ENCODE measurements at regions not wholly inside any gene's neighbourhood (a gene's known extent, or its start where the extent isn't known, plus 50 kb on each side); places are given as distances from the start of the nearest gene placed in this dataset.

DNA sequence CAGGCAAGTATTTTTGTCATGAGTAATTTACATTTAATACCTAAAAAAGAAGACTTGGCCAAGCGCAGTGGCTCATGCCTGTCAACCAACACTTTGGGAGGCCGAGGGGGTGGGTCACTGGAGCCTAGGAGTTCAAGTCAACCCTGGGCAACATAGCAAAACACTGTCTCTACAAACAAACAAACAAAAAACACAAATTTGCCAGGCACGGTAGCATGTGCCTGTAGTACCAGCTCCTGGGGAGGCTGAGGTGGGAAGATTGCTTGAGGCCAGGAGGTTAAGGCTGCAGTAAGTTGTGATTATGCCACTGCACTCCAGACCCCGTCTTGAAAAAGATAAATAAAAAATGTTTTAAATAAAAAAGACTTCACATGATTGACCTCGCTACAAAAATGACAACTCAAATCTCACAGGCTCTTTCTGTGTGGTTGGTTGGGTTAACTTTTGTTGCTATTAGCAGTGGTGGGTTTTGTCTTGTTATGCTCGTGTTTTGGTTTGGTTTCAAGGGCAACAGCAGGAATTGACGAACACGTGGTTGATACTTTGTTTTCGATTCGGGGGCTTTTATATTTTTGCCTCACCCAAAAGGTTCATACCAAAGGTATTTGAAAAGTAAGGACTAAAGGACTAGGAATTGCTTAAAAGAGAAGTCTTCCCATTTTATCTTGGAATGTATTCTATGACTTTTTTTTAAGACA, 227.2 kb upstream of the MKLN1 start:
- Histone ChIP-seq H3K4me3 (ENCODE audit: control insufficient read depth in 1 of 2, extremely low read depth in 1 of 2, low read length in 1 of 2) (no peak overlapping the region), H3K9me3 (no peaks in the 10 kb centered on the region), H3K4me1 (ENCODE audit: control insufficient read depth in 1 of 2, extremely low read depth in 1 of 2, insufficient read depth in 2 of 2, low read length in 2 of 2) (peaks cover 0 to 67% of the 10 kb centered on the region in 2 experiments), H3K36me3 (ENCODE audit: control insufficient read depth in 2 of 2, extremely low read depth in 1 of 2, insufficient read depth in 1 of 2, low read length in 1 of 2) (peaks cover 0 to 16% of the 10 kb centered on the region in 2 donors), H3K27me3 (replicated peaks in 1 of 2; ENCODE audit: control insufficient read depth in 2 of 2, extremely low read depth in 1 of 2, insufficient read depth in 2 of 2, low read length in 1 of 2) (no peaks in the 10 kb centered on the region), H3K27ac (ENCODE audit: low read length) (peak overlapping the region; percentile 76)
- ChIA-PET CTCF (no interaction called here), POLR2A (interaction anchor here in 1 of 2 donors (0.7 to 1.4 kb wide), 3 partner anchors 13 to 151 kb away, joined by 3 to 6 read pairs (median 3); no protein-coding TSS in a partner anchor)
- ATAC-seq (replicated peaks in 1 of 4) (peak in 3 of 4 experiments; percentile 19 to 27 (median 21)), DNase-seq (peak in 15 of 35 experiments; percentile 24 to 76 (median 44))
- Mint-ChIP-seq H3K27me3 (no peaks in the 10 kb centered on the region), H3K4me3 (peak overlapping the region; percentile 62 to 85 (median 69)), H3K9me3 (no peaks in the 10 kb centered on the region), H3K27ac (peak overlapping the region; percentile 79 to 89), H3K36me3 (peaks cover 68% of the 10 kb centered on the region), H3K4me1 (peaks cover 95 to 99% (median 96%) of the 10 kb centered on the region in 3 donors)
- no CpG with 5 or more reads among the region's 10 CpGs for WGBS (ENCODE audit: insufficient coverage)

DNA sequence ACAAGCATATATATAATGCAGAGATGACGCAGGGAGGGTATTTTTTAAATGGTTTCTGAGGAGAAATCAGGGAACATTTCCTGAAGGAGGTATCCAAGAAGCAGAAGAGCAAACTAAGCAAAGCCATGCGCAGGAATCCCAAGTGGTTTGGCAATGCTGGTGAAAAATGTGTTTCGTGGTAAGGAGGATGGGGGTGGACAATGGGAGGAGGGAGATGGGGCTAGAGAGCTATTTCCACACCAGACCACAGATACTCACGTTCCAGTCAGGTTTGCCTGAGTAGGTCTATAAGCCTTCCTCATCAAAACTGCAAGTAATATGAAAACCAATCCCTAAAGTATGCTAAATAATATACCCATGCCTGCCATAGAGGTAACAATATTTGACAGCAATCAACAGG, 223.7 kb upstream of the MKLN1 start:
- peak overlapping the region; percentile 77 for H3K27ac ChIP-seq (ENCODE audit: low read length)
- H3K36me3 Mint-ChIP-seq, result peaks cover 50% of the 10 kb centered on the region

DNA sequence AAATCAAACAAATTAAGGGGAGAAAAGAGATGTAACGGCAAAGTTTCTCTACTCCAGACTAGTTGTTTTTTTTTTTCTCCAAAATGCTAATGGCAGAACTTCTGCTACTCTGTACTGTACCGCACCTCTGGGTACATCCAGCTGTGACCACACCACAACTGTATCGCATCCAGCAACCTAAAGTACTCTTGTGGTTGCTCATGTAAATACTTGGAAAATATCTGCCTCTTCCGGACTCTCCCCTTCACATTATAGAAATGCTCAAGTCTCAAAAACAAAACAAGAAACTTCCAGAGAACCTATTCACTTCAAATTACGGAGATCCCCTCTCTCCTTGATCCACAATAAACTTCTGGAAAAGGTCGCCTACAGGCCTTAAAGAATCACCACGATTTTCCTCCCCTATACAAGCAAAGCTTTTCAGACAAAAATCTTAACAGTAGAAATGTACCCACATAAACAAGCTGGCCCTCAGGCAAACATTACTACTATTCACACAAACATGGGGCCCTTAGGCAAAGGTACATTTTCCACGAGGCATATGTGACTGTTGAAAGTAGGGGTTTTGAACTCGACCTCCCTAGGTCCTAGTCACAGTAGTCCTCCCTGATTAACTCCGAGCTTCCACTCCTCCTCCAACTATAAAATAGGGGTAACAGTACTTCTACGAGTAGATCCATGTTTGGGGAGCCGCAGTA, 222.9 kb upstream of the MKLN1 start:
- H3K27me3 ChIP-seq (replicated peaks in 1 of 2; ENCODE audit: control insufficient read depth in 2 of 2, extremely low read depth in 1 of 2, insufficient read depth in 2 of 2, low read length in 1 of 2), result no peaks in the 10 kb centered on the region
- no peaks in the 10 kb centered on the region for H3K9me3 ChIP-seq
- DNase-seq, result peak in 1 of 35 experiments; percentile 20
- Mint-ChIP-seq H3K36me3 (peaks cover 48% of the 10 kb centered on the region), H3K27ac (peak overlapping the region; percentile 76 to 92), H3K9me3 (no peaks in the 10 kb centered on the region), H3K4me1 (peaks cover 71 to 76% (median 71%) of the 10 kb centered on the region in 3 donors), H3K4me3 (peak overlapping the region; percentile 84 to 86 (median 85)), H3K27me3 (no peaks in the 10 kb centered on the region)
- ATAC-seq (replicated peaks in 1 of 4), result no peak
- H3K36me3 ChIP-seq (ENCODE audit: control insufficient read depth in 2 of 2, extremely low read depth in 1 of 2, insufficient read depth in 1 of 2, low read length in 1 of 2), result peaks cover 0 to 5% of the 10 kb centered on the region in 2 donors
- WGBS (ENCODE audit: insufficient coverage), result 76% methylated on average over 6 of the region's 12 CpGs
- H3K27ac ChIP-seq (ENCODE audit: low read length), result peak overlapping the region; percentile 77
- peak overlapping the region in 1 of 2 donors; percentile 50 for H3K4me3 ChIP-seq (ENCODE audit: control insufficient read depth in 1 of 2, extremely low read depth in 1 of 2, low read length in 1 of 2)
- CTCF ChIA-PET, result interaction anchor here (0.6 to 1.5 kb wide), 3 partner anchors 9 to 268 kb away, joined by 3 to 6 read pairs (median 4); no protein-coding TSS in a partner anchor
- H3K4me1 ChIP-seq (ENCODE audit: control insufficient read depth in 1 of 2, extremely low read depth in 1 of 2, insufficient read depth in 2 of 2, low read length in 2 of 2), result peaks cover 14 to 48% of the 10 kb centered on the region in 2 experiments
- POLR2A ChIA-PET, result interaction anchor here (0.5 to 2.8 kb wide), 10 partner anchors 8 to 232 kb away, joined by 3 to 28 read pairs (median 4); no protein-coding TSS in a partner anchor

More for the DNA sequence above, 223.7 kb upstream of the MKLN1 start:
- no peak overlapping the region for H3K4me3 ChIP-seq (ENCODE audit: control insufficient read depth in 1 of 2, extremely low read depth in 1 of 2, low read length in 1 of 2)
- Mint-ChIP-seq H3K27ac (peak overlapping the region; percentile 76 to 92), H3K27me3 (no peaks in the 10 kb centered on the region), H3K4me3 (peak overlapping the region; percentile 84 to 86 (median 85)), H3K9me3 (no peaks in the 10 kb centered on the region), H3K4me1 (peaks cover 70 to 76% (median 70%) of the 10 kb centered on the region in 3 donors)
- ATAC-seq (replicated peaks in 1 of 4) (no peak), DNase-seq (peak in 1 of 35 experiments; percentile 12)
- POLR2A ChIA-PET, result interaction anchor here (0.7 to 1.5 kb wide), 3 partner anchors 46 to 232 kb away, joined by 3 to 4 read pairs (median 3); no protein-coding TSS in a partner anchor
- H3K9me3 ChIP-seq, result no peaks in the 10 kb centered on the region
- H3K36me3 ChIP-seq (ENCODE audit: control insufficient read depth in 2 of 2, extremely low read depth in 1 of 2, insufficient read depth in 1 of 2, low read length in 1 of 2), result peaks cover 0 to 10% of the 10 kb centered on the region in 2 donors
- peaks cover 8 to 47% of the 10 kb centered on the region in 2 experiments for H3K4me1 ChIP-seq (ENCODE audit: control insufficient read depth in 1 of 2, extremely low read depth in 1 of 2, insufficient read depth in 2 of 2, low read length in 2 of 2)
- WGBS (ENCODE audit: insufficient coverage), result no CpG with 5 or more reads among the region's 4 CpGs
- CTCF ChIA-PET, result interaction anchor here in 1 of 2 donors (1.2 to 1.5 kb wide), 2 partner anchors 8 to 121 kb away, joined by 3 to 4 read pairs; no protein-coding TSS in a partner anchor
- H3K27me3 ChIP-seq (replicated peaks in 1 of 2; ENCODE audit: control insufficient read depth in 2 of 2, extremely low read depth in 1 of 2, insufficient read depth in 2 of 2, low read length in 1 of 2), result no peaks in the 10 kb centered on the region

DNA sequence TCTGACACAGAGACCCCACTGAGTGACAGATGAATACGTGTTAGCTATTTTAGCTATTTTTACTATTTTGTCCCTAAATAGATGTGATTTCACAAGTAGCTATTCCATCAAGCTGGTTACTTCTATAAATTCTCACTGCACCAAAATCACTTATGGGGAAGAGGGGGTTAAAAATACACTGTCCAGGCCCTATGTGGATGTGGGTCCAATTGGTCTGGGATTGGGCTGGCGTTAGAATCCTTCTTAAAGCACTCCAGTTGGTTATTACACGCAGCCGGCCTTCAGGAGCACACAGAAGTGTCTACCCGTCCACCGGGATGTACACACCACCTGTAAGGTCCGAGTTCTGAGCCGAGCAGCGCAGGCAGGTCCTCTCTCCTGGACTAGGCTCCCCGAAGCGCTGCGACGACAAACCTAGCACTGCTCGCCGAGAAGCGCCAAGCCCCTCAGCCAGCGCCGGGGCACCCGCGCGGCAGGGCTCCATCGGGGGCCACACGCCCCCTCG, 222.3 kb upstream of the MKLN1 start:
- H3K4me3 Mint-ChIP-seq, result peak overlapping the region; percentile 84 to 86 (median 85)
- Histone ChIP-seq H3K4me1 (ENCODE audit: control insufficient read depth in 1 of 2, extremely low read depth in 1 of 2, insufficient read depth in 2 of 2, low read length in 2 of 2) (peaks cover 17 to 48% of the 10 kb centered on the region in 2 experiments), H3K9me3 (no peaks in the 10 kb centered on the region), H3K27ac (ENCODE audit: low read length) (peak overlapping the region; percentile 77), H3K27me3 (replicated peaks in 1 of 2; ENCODE audit: control insufficient read depth in 2 of 2, extremely low read depth in 1 of 2, insufficient read depth in 2 of 2, low read length in 1 of 2) (no peaks in the 10 kb centered on the region), H3K36me3 (ENCODE audit: control insufficient read depth in 2 of 2, extremely low read depth in 1 of 2, insufficient read depth in 1 of 2, low read length in 1 of 2) (no peaks in the 10 kb centered on the region), H3K4me3 (ENCODE audit: control insufficient read depth in 1 of 2, extremely low read depth in 1 of 2, low read length in 1 of 2) (peak overlapping the region; percentile 45 to 50)
- POLR2A ChIA-PET, result interaction anchor here (0.6 to 2.8 kb wide), 18 partner anchors 9 to 213 kb away, joined by 3 to 28 read pairs (median 3); no protein-coding TSS in a partner anchor
- 3% methylated on average over 23 of the region's 24 CpGs for WGBS (ENCODE audit: insufficient coverage)
- peaks cover 68 to 73% (median 68%) of the 10 kb centered on the region in 3 donors for H3K4me1 Mint-ChIP-seq
- peaks cover 46% of the 10 kb centered on the region for H3K36me3 Mint-ChIP-seq
- DNase-seq, result no peak
- CTCF ChIA-PET, result interaction anchor here (0.6 to 1.5 kb wide), 3 partner anchors 9 to 267 kb away, joined by 3 to 6 read pairs (median 4); no protein-coding TSS in a partner anchor
- no peak for ATAC-seq (replicated peaks in 1 of 4)
- H3K27me3 Mint-ChIP-seq, result no peaks in the 10 kb centered on the region
- no peaks in the 10 kb centered on the region for H3K9me3 Mint-ChIP-seq
- H3K27ac Mint-ChIP-seq, result peak overlapping the region; percentile 76 to 92

DNA sequence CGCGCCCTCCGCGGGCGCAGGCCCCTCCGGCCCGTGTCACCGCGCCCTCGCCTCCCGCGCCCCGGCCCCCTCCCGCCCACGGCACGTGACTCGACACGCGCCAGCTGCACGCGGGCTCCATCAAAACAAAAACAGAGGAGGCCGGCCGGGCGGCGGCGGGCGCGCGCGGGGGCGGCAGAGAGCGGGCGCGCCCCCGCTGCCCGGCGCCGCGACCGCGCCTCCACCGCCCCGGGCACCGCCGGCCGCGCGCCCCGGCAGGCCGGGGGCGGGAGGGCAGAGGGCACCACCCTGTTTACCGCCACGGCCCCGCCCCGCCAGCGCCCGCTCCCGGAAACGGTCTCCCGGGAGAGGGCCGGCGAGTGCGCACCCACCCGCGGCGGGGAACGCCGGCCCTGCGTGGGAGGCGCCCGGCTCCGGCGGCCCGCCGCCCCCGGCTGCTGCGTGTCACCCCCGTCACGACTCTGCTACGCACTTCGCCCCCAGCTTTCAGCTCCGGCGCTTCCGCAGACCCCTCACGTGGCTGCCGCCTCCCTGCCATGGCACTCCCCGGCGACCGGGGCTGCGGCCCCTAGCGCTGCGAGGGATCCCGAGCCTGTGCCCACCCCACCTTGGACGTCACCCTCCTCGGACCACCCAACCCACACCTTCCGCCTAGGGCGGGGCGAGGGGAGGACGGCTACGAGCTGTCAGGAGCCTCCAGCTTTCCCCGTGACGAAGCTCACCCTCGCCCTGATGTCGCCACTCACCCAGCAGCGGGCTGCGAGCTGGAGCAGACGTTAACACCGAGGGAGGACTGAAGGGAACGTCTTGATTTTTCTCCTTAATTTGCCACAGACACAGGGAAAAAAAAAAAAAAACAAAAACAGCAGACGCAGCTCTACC, 221.6 kb upstream of the MKLN1 start:
- POLR2A ChIA-PET, result interaction anchor here (0.5 to 2.8 kb wide), 34 partner anchors 10 to 309 kb away, joined by 3 to 28 read pairs (median 4); no protein-coding TSS in a partner anchor
- under 1% methylated on average over 100 of the region's 110 CpGs for WGBS (ENCODE audit: insufficient coverage)
- H3K4me1 Mint-ChIP-seq, result peaks cover 68 to 73% (median 68%) of the 10 kb centered on the region in 3 donors
- H3K27me3 Mint-ChIP-seq, result no peaks in the 10 kb centered on the region
- no peaks in the 10 kb centered on the region for H3K27me3 ChIP-seq (replicated peaks in 1 of 2; ENCODE audit: control insufficient read depth in 2 of 2, extremely low read depth in 1 of 2, insufficient read depth in 2 of 2, low read length in 1 of 2)
- DNase-seq (peak; percentile 61 to 94 (median 88)), ATAC-seq (replicated peaks in 1 of 4) (peak; percentile 49 to 70 (median 60))
- H3K36me3 ChIP-seq (ENCODE audit: control insufficient read depth in 2 of 2, extremely low read depth in 1 of 2, insufficient read depth in 1 of 2, low read length in 1 of 2), result no peaks in the 10 kb centered on the region
- H3K36me3 Mint-ChIP-seq, result peaks cover 39% of the 10 kb centered on the region
- CTCF ChIA-PET, result interaction anchor here (0.6 to 1.8 kb wide), 6 partner anchors 20 to 222 kb away, joined by 3 to 11 read pairs (median 5); partner anchors contain the start of gene MKLN1 (in 1 of the 2)
- H3K9me3 ChIP-seq, result no peaks in the 10 kb centered on the region
- peak overlapping the region; percentile 91 for H3K27ac ChIP-seq (ENCODE audit: low read length)
- peak overlapping the region; percentile 96 to 99 for H3K27ac Mint-ChIP-seq
- peak overlapping the region; percentile 98 to 99 for H3K4me3 ChIP-seq (ENCODE audit: control insufficient read depth in 1 of 2, extremely low read depth in 1 of 2, low read length in 1 of 2)
- H3K9me3 Mint-ChIP-seq, result no peaks in the 10 kb centered on the region
- peaks cover 17 to 52% of the 10 kb centered on the region in 2 experiments for H3K4me1 ChIP-seq (ENCODE audit: control insufficient read depth in 1 of 2, extremely low read depth in 1 of 2, insufficient read depth in 2 of 2, low read length in 2 of 2)
- peak overlapping the region; percentile 95 to 99 (median 98) for H3K4me3 Mint-ChIP-seq

All from T-cell (primary cell).